Endothelial cell (in vitro differentiated cells): ENCODE measurements at regions not wholly inside any gene's neighbourhood (a gene's known extent, or its start where the extent isn't known, plus 50 kb on each side); places are given as distances from the start of the nearest gene placed in this dataset.
"Not testable (repeated sequence)": the region's sequence is repeated elsewhere in the genome, so short reads cannot be mapped to it uniquely, and the experiment has no call there.

Source experiments
- DNase-seq: peaks from one replicate; pipeline ENCODE4 v3.0.0; 2021; ENCODE audit warnings: low spot score
- H3K27ac Mint-ChIP-seq: one replicate; pipeline ENCODE4 v1.8.0; 2021; ENCODE audit warnings: mixed read lengths, inconsistent platforms; ENCODE audit not compliant: unreplicated experiment
- H3K27me3 Mint-ChIP-seq: one replicate; pipeline ENCODE4 v1.8.0; 2021; ENCODE audit warnings: mild to moderate bottlenecking, moderate library complexity, mixed read lengths, inconsistent platforms; ENCODE audit not compliant: unreplicated experiment
- H3K36me3 Mint-ChIP-seq: one replicate; pipeline ENCODE4 v1.8.0; 2021; ENCODE audit warnings: mild to moderate bottlenecking, low read depth, mixed read lengths, inconsistent platforms; ENCODE audit not compliant: unreplicated experiment
- H3K4me1 Mint-ChIP-seq: one replicate; pipeline ENCODE4 v1.8.0; 2021; ENCODE audit warnings: mild to moderate bottlenecking, mixed read lengths, inconsistent platforms; ENCODE audit not compliant: unreplicated experiment
- H3K4me3 Mint-ChIP-seq: one replicate; pipeline ENCODE4 v1.8.0; 2021; ENCODE audit warnings: mild to moderate bottlenecking, mixed read lengths, inconsistent platforms; ENCODE audit not compliant: unreplicated experiment
- H3K9me3 Mint-ChIP-seq: one replicate; pipeline ENCODE4 v1.8.0; 2021; ENCODE audit warnings: mixed read lengths, inconsistent platforms; ENCODE audit not compliant: unreplicated experiment
- CTCF ChIP-seq: fragments of 200-600 bp; sonication (generic); IDR thresholded peaks from one replicate; pipeline ENCODE4 v1.5.0; 2021; ENCODE audit warnings: antibody characterized with exemption; ENCODE audit not compliant: unreplicated experiment

GRCh38 chr1:199918196-199918769 is 109.2 kb upstream of the NR5A2 start:
- Mint-ChIP-seq H3K27me3 (no peaks in the 10 kb centered on the region), H3K27ac (no peak overlapping the region), H3K4me3 (no peak overlapping the region), H3K9me3 (no peaks in the 10 kb centered on the region), H3K4me1 (no peaks in the 10 kb centered on the region), H3K36me3 (no peaks in the 10 kb centered on the region)
- no peak for TF ChIP-seq CTCF
- DNase-seq: no peak

DNA sequence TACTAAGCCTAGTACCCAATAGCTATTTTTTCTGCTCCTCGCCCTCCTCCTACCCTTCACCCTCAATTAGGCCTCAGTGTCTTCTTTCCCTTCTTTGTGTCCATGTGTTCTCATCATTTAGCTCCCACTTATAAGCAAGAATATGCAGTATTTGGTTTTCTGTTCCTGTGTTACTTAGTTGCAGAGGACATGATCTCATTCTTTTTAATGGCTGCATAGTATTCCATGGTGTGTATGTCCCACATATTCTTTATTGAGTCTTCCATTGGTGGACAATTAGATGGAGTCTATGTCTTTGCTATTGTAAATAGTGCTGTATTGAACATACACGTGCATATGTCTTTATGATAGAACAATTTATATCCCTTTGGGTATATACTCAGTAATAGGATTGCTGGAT is 106.9 kb upstream of the NR5A2 start:
- no peaks in the 10 kb centered on the region for H3K9me3 Mint-ChIP-seq
- no peaks in the 10 kb centered on the region for H3K27me3 Mint-ChIP-seq
- no peak for DNase-seq
- no peak overlapping the region for H3K27ac Mint-ChIP-seq
- TF ChIP-seq CTCF: no peak
- no peak overlapping the region for H3K4me3 Mint-ChIP-seq
- no peaks in the 10 kb centered on the region for H3K36me3 Mint-ChIP-seq
- no peaks in the 10 kb centered on the region for H3K4me1 Mint-ChIP-seq

- DNase-seq: no peak
- Mint-ChIP-seq H3K27me3 (no peaks in the 10 kb centered on the region), H3K9me3 (no peaks in the 10 kb centered on the region), H3K4me1 (no peaks in the 10 kb centered on the region), H3K36me3 (no peaks in the 10 kb centered on the region), H3K4me3 (no peak overlapping the region), H3K27ac (no peak overlapping the region)
- TF ChIP-seq CTCF: no peak
Observed at GRCh38 chr1:199929556-199929955, 98.0 kb upstream of the NR5A2 start.

GRCh38 chr1:199930067-199930466 is 97.4 kb upstream of the NR5A2 start:
- not testable (repeated sequence) for H3K4me3 Mint-ChIP-seq, H3K4me1 Mint-ChIP-seq, H3K27me3 Mint-ChIP-seq, H3K9me3 Mint-ChIP-seq, DNase-seq, H3K27ac Mint-ChIP-seq, H3K36me3 Mint-ChIP-seq

DNA sequence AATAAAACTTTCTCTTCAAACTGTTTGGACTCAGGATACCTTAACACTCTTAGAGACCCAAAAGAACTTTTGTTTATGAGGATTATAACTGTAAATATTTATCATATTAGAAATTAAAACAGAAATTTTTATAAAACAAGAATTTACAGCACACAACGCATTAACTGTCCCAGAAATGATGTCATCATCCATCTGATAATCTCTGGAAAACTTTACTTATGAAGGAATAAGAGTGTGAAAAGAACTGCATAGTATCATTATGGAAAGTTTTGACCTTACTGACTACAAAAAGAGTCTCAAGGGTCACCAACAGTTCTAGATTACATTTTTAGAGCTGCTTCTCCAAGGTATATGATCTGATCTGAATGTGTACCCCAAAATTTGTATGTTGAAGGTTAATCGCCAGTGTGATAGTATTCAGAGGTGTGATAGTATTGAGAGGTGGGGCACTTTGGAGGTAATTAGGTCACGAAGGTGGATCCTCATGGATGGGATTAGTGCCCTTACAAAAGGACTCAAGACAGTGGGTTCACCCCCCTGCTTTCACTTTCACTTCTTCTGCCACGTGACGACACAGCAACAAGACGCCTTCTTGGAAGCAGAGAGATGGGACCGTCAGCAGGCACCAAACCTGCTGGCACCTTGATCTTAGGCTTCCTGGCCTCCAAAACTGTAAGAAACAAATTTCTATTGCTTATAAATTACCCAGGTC is 95.7 kb upstream of the NR5A2 start:
- H3K4me1 Mint-ChIP-seq: no peaks in the 10 kb centered on the region
- no peak overlapping the region for H3K4me3 Mint-ChIP-seq
- no peak for DNase-seq
- H3K36me3 Mint-ChIP-seq: no peaks in the 10 kb centered on the region
- H3K9me3 Mint-ChIP-seq: no peaks in the 10 kb centered on the region
- TF ChIP-seq CTCF: no peak
- H3K27me3 Mint-ChIP-seq: no peaks in the 10 kb centered on the region
- no peak overlapping the region for H3K27ac Mint-ChIP-seq
